ENCODE measurements at regions not wholly inside any gene's neighbourhood (a gene's known extent, or its start where the extent isn't known, plus 50 kb on each side); places are given as distances from the start of the nearest gene placed in this dataset.

DNA sequence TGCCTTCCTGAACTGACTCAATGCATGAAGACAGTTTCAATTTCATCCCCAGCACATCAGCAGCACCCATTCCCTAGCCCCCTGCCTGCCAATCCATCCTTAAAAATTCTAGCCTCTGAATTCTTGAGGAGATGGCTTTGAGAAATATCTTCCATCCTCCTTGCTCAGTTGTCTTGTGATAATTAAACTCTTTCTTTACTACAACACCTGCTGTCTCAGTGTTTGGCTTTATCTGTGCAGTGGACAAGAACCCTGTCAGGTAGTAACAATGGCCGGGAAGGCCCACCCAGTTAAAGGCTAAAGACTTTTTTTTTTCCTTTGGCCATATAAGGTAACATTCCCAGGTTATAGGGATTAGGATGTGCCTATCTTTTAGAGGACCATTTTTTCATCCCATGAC lies 114.4 kb upstream of the NAP1L1 start:
- no peak overlapping the region for H3K4me2 ChIP-seq (ENCODE audit: low read depth, low read length)
- peak overlapping the region; percentile 80 for H2BK20ac ChIP-seq (ENCODE audit: low read depth, low read length)
- H4K91ac ChIP-seq (ENCODE audit: insufficient read depth, low read depth, low read length): peak overlapping the region; percentile 33; the same call in 1 of the 2 replicates
- H3K4me3 ChIP-seq (ENCODE audit: insufficient read depth, low read depth, low read length): no peak overlapping the region
- H3K56ac ChIP-seq (ENCODE audit: extremely low read depth, insufficient read depth, low read length): no peak overlapping the region
- H3K9ac ChIP-seq (ENCODE audit: low read depth, low read length): no peak overlapping the region
- ATAC-seq (ENCODE audit: low read depth) (no peak), DNase-seq (no peak)
- H3K14ac ChIP-seq (replicated peaks; ENCODE audit: low read depth, low read length): no peak overlapping the region
- H2BK120ac ChIP-seq (ENCODE audit: low read depth, low read length): peak overlapping the region; percentile 87
- H3K23ac ChIP-seq (ENCODE audit: low read depth, low read length): no peak overlapping the region
- no peaks in the 10 kb centered on the region for H3K4me1 ChIP-seq (ENCODE audit: control insufficient read depth, insufficient read depth, low read length)
- intact Hi-C loops (cut with micrococcal nuclease): no loop called here
- no peaks in the 10 kb centered on the region for H3K79me1 ChIP-seq (ENCODE audit: low read depth in 1 of 2, low read length in 2 of 2)
- H3K9me1 ChIP-seq (ENCODE audit: insufficient read depth, low read length): no peaks in the 10 kb centered on the region
- ChIA-PET CTCF (no interaction called here), POLR2A (ENCODE audit: unreplicated experiment) (no interaction called here)
- in situ Hi-C loops (cut with MboI; ENCODE audit: low sequenced_read_pairs): no loop called here
- no peak overlapping the region for H2AK9ac ChIP-seq (replicated peaks; ENCODE audit: low read depth, low read length, poor library complexity)
- dilution Hi-C loops (cut with HindIII; ENCODE audit: low sequenced_read_pairs, unreplicated experiment): no loop called here
- no peak overlapping the region for H4K5ac ChIP-seq (ENCODE audit: low read depth, low read length)
- H3K27ac ChIP-seq (ENCODE audit: insufficient read depth, low read length): no peak overlapping the region
- H3K4ac ChIP-seq (ENCODE audit: low read depth, low read length): peak overlapping the region; percentile 18; the same call in 1 of the 2 replicates
- no peaks in the 10 kb centered on the region for H3K27me3 ChIP-seq (ENCODE audit: control insufficient read depth, insufficient read depth, low read length)
- H2BK5ac ChIP-seq (ENCODE audit: low read depth, low read length, poor library complexity, severe bottlenecking): no peak overlapping the region
- no peaks in the 10 kb centered on the region for H3K36me3 ChIP-seq (ENCODE audit: control insufficient read depth, insufficient read depth, low read length)
- H2AK5ac ChIP-seq (ENCODE audit: low read depth, low read length): no peak overlapping the region
- TF ChIP-seq RAD21 (IDR thresholded peaks at IDR 0.05; ENCODE audit: low read length) (no peak), BHLHE40 (IDR thresholded peaks at IDR 0.05; ENCODE audit: low read depth, low read length) (no peak), RCOR1 (IDR thresholded peaks at IDR 0.05; ENCODE audit: insufficient replicate concordance, low read length) (no peak), RFX5 (IDR thresholded peaks at IDR 0.05; ENCODE audit: low read depth, low read length) (no peak), MAFK (IDR thresholded peaks at IDR 0.05; ENCODE audit: low read depth, low read length) (no peak), MXI1 (IDR thresholded peaks at IDR 0.05; ENCODE audit: borderline replicate concordance, low read depth, low read length) (no peak), CEBPB (IDR thresholded peaks at IDR 0.05; ENCODE audit: low read depth, low read length) (no peak), NFE2L2 (IDR thresholded peaks at IDR 0.05; ENCODE audit: low read depth, low read length) (no peak), ELK1 (IDR thresholded peaks at IDR 0.05; ENCODE audit: borderline replicate concordance, low read depth, low read length) (no peak), CTCF (conservative IDR thresholded peaks at IDR 0.05; ENCODE audit: low read depth, low read length) (no peak), USF2 (IDR thresholded peaks at IDR 0.05; ENCODE audit: low read depth, low read length) (no peak)
- no peak overlapping the region for H4K8ac ChIP-seq (ENCODE audit: low read depth in 2 of 2, low read length in 2 of 2)
- WGBS, 2 experiments (ENCODE audit: extremely low coverage in 2 of 2, insufficient read length in 1 of 2): no CpG with 5 or more reads among the region's 1 CpG
- peaks cover 16% of the 10 kb centered on the region for H3K9me3 ChIP-seq (ENCODE audit: control insufficient read depth, insufficient read depth, low read length)
- H3K18ac ChIP-seq (ENCODE audit: low read depth, low read length): no peak overlapping the region
- peak overlapping the region; percentile 43; the same call in 1 of the 3 replicates for H2BK15ac ChIP-seq (ENCODE audit: low read depth, low read length)
- no peaks in the 10 kb centered on the region for H4K20me1 ChIP-seq (ENCODE audit: insufficient read depth, low read length)
- H2AFZ ChIP-seq (replicated peaks; ENCODE audit: low read length, poor library complexity): no peak overlapping the region
- BruUV-seq (replicated peaks): no TSS peak
